ENCODE measurements at regions not wholly inside any gene's neighbourhood (a gene's known extent, or its start where the extent isn't known, plus 50 kb on each side); places are given as distances from the start of the nearest gene placed in this dataset.
"Not testable (repeated sequence)": the region's sequence is repeated elsewhere in the genome, so short reads cannot be mapped to it uniquely, and the experiment has no call there.

- Mint-ChIP-seq H3K36me3 (ENCODE audit: low read depth) (no peaks in the 10 kb centered on the region), H3K27me3 (no peaks in the 10 kb centered on the region), H3K4me3 (no peak overlapping the region), H3K4me1 (peaks cover 2% of the 10 kb centered on the region), H3K27ac (no peak overlapping the region), H3K9me3 (no peaks in the 10 kb centered on the region)
- no peak for ATAC-seq
- no peak for DNase-seq
Observed at GRCh38 chr12:34208331-34209258, 186.3 kb downstream of the ALG10 start.

DNA sequence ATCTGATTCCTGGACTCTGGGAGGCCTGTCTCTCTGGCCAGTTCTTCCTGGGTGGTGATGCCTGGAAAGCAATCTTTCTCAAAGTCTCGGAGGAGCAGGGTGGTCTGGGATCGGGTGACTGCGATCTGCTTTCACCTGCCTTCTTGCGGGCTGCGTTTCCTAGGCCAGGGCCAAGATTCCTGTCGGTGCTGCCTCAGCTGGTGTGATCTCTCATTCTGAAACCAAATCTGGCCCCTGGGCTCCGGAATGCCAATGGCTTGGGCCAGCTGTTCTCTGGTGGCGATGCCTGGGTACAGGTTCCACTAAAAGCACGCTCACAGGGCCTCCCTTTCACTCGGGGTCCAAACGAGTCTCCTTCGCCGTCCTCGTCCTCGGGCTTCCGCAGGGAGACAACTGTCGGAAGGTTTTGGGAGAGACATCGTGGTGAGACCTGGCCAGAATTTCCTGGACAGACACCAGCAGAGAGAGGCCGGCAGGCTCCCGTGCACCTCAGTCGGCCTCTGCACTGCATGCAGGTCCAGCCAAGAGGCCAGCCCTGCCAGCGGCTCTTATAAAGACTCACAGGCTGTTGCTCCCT, 187.1 kb downstream of the ALG10 start:
- Mint-ChIP-seq H3K27ac (no peak overlapping the region), H3K27me3 (no peaks in the 10 kb centered on the region), H3K36me3 (ENCODE audit: low read depth) (no peaks in the 10 kb centered on the region), H3K9me3 (no peaks in the 10 kb centered on the region), H3K4me1 (peaks cover 2% of the 10 kb centered on the region), H3K4me3 (no peak overlapping the region)
- DNase-seq: no peak
- ATAC-seq: no peak

- ATAC-seq: no peak
Observed at GRCh38 chr12:34210183-34210582, 187.9 kb downstream of the ALG10 start.

GRCh38 chr12:34210689-34211530, 188.6 kb downstream of the ALG10 start:
- Mint-ChIP-seq H3K4me3 (no peak overlapping the region), H3K27me3 (no peaks in the 10 kb centered on the region), H3K4me1 (no peaks in the 10 kb centered on the region), H3K36me3 (ENCODE audit: low read depth) (no peaks in the 10 kb centered on the region), H3K9me3 (no peaks in the 10 kb centered on the region), H3K27ac (no peak overlapping the region)
- ATAC-seq: no peak
- no peak for DNase-seq

More at GRCh38 chr12:34210183-34210582, 187.9 kb downstream of the ALG10 start:
- Mint-ChIP-seq H3K36me3 (ENCODE audit: low read depth) (no peaks in the 10 kb centered on the region), H3K27ac (no peak overlapping the region), H3K9me3 (no peaks in the 10 kb centered on the region), H3K4me3 (no peak overlapping the region), H3K4me1 (no peaks in the 10 kb centered on the region), H3K27me3 (no peaks in the 10 kb centered on the region)
- DNase-seq: no peak

DNA sequence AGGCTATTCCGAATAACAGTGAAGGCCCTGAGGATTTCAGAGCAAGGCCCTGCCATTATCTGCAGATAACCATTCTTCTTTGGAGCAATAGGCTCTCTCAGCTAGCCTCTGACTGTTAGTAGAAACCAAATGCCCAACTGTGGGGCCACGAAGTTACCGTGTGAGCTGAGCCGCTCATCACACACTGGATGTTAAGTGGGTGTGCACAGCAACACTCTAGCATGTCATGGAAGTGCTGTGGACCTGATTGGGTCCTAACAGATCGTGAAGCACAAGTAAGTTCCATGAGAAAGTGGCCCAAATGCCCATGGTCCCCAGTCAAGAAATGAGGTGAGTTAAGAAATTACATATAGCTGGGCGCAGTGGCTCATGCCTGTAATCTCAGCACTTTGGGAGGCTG, 190.4 kb downstream of the ALG10 start:
- H3K36me3 Mint-ChIP-seq (ENCODE audit: low read depth): no peaks in the 10 kb centered on the region
- no peaks in the 10 kb centered on the region for H3K9me3 Mint-ChIP-seq
- ATAC-seq: no peak
- no peaks in the 10 kb centered on the region for H3K4me1 Mint-ChIP-seq
- H3K27me3 Mint-ChIP-seq: no peaks in the 10 kb centered on the region
- DNase-seq: no peak
- H3K27ac Mint-ChIP-seq: no peak overlapping the region
- H3K4me3 Mint-ChIP-seq: no peak overlapping the region

- Mint-ChIP-seq H3K4me3 (no peak overlapping the region), H3K27ac (no peak overlapping the region), H3K9me3 (no peaks in the 10 kb centered on the region), H3K27me3 (peaks cover 3% of the 10 kb centered on the region), H3K4me1 (peaks cover 8% of the 10 kb centered on the region), H3K36me3 (ENCODE audit: low read depth) (no peaks in the 10 kb centered on the region)
- no peak for ATAC-seq
- DNase-seq: no peak
Observed at GRCh38 chr12:34214011-34214410, 191.7 kb downstream of the ALG10 start.

DNA sequence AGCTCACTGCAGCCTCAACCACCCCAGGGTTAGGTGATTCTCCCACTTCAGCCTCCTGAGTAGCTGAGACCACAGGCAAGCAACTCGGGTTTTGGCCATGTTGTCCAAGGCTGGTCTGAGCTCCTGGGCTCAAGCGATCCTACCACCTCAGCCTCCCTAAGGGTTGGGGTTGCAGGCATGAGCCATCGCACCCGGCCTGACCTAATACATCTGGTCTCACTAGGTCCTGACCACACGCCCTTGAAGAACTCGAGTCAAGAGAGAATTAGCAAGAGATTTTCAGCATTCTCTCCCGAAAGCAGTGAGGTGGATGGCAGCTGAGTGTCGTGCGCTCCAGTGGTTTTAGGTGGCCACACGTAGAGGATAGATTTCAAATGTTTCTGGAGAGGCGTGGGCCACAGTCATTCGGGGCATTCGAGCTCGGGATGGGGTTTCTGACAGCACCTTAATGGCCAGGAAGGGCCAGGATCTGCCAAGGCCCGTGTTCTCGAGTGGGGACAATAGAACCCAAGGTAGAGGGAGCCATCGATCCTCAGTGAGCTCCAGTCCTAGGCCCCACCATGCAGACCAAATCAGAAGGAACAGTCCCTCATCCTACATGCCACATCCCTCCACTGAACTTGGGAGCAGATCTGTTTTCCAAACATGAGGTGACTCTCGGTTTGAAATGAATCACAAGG, 193.1 kb downstream of the ALG10 start:
- peaks cover 10% of the 10 kb centered on the region for H3K4me1 Mint-ChIP-seq
- H3K9me3 Mint-ChIP-seq: no peaks in the 10 kb centered on the region
- peaks cover 7% of the 10 kb centered on the region for H3K27me3 Mint-ChIP-seq
- H3K27ac Mint-ChIP-seq: no peak overlapping the region
- no peak for DNase-seq
- no peaks in the 10 kb centered on the region for H3K36me3 Mint-ChIP-seq (ENCODE audit: low read depth)
- no peak for ATAC-seq
- no peak overlapping the region for H3K4me3 Mint-ChIP-seq

DNA sequence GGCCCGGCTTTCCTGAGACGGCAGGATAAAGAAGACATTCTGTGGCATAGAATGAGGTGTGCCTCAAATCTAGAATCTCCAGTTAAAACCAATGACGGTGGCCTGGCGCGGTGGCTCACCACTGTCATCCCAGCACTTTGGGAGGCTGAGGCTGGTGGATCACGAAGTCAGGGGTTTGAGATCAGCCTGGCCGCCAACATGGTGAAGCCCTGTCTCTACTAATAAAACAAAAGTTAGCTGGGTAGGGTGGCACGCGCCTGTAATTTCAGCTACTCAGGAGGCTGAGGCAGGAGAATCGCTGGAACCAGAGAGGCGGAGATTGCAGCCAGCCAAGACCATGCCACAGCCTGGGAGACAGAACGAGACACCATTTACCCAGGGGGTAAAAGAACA, 193.6 kb downstream of the ALG10 start:
- Mint-ChIP-seq H3K4me3 (no peak overlapping the region), H3K4me1 (peaks cover 10% of the 10 kb centered on the region), H3K27ac (no peak overlapping the region), H3K9me3 (no peaks in the 10 kb centered on the region), H3K36me3 (ENCODE audit: low read depth) (no peaks in the 10 kb centered on the region), H3K27me3 (peaks cover 7% of the 10 kb centered on the region)
- no peak for DNase-seq
- no peak for ATAC-seq

DNA sequence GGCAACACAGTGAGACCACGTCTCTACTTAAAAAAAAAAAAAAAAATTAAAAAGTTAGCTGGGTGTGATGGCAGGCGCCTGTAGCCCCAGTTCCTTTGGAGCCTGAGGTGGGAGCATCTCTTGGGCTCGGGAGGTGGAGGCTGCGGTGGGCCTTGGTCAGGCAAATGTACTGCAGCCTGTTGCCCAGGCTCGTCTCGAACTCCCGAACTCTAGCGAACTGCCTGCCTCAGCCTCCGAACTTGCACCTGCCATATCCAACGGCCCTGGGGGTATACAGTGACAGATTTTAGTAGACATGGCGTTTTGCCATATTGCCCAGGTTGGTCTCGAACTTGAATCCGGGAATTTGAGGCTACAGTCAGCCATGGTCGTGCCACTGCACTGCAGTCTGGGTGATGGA, 195.4 kb downstream of the ALG10 start:
- ATAC-seq (no peak), DNase-seq (no peak)
- H3K27ac Mint-ChIP-seq: no peak overlapping the region
- no peaks in the 10 kb centered on the region for H3K36me3 Mint-ChIP-seq (ENCODE audit: low read depth)
- peaks cover 7% of the 10 kb centered on the region for H3K27me3 Mint-ChIP-seq
- H3K4me1 Mint-ChIP-seq: peaks cover 10% of the 10 kb centered on the region
- no peak overlapping the region for H3K4me3 Mint-ChIP-seq
- H3K9me3 Mint-ChIP-seq: no peaks in the 10 kb centered on the region

GRCh38 chr12:34218193-34219045, 196.1 kb downstream of the ALG10 start:
- H3K4me3 Mint-ChIP-seq: peak overlapping the region; percentile 85
- peak; percentile 55 for ATAC-seq
- no peaks in the 10 kb centered on the region for H3K36me3 Mint-ChIP-seq (ENCODE audit: low read depth)
- H3K27ac Mint-ChIP-seq: peak overlapping the region; percentile 46
- H3K27me3 Mint-ChIP-seq: peaks cover 7% of the 10 kb centered on the region
- H3K9me3 Mint-ChIP-seq: no peaks in the 10 kb centered on the region
- peak; percentile 75 for DNase-seq
- H3K4me1 Mint-ChIP-seq: peaks cover 10% of the 10 kb centered on the region

DNA sequence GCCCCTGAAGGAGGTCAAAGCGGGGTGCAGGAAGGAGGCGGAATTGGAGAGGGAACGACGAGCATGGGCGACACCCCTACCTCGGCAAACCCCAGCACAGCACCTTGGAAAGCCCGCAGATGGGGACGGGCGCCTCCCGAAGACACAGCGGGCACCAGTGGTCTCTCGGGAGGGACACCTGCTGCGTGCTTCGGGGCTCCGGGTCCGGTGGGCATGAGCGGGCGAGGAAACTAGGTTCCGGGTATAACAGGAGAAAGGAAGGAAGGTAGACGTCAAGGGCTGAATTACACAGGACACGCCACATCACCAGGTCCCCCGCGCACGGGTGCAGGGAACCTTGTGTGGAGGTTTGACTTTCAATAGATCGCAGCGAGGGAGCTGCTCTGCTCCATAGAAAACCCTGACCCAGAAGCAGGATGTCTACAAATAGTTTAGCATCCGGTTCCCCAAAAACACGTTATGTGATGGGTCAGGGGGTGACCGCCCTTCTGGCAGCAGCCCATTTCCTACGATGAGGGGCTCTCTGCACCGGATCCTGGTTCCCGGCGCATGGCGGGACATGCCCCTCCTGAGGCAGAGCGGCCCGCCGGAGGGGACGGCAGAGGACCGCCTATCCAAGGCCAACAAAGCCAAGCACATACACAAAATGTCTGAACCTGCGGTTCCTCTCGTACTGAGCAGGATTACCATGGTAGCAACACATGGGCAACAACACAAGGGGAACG, 196.9 kb downstream of the ALG10 start:
- Mint-ChIP-seq H3K36me3 (ENCODE audit: low read depth) (no peaks in the 10 kb centered on the region), H3K4me3 (peak overlapping the region; percentile 85), H3K9me3 (no peaks in the 10 kb centered on the region), H3K27me3 (peaks cover 7% of the 10 kb centered on the region), H3K27ac (peak overlapping the region; percentile 46), H3K4me1 (peaks cover 10% of the 10 kb centered on the region)
- DNase-seq: no peak
- peak; percentile 13 for ATAC-seq

- not testable (repeated sequence) for H3K36me3 Mint-ChIP-seq (ENCODE audit: low read depth); H3K4me3 Mint-ChIP-seq; H3K27ac Mint-ChIP-seq; H3K27me3 Mint-ChIP-seq; ATAC-seq; DNase-seq; H3K9me3 Mint-ChIP-seq
- peaks cover 10% of the 10 kb centered on the region for H3K4me1 Mint-ChIP-seq
Observed at GRCh38 chr12:34220079-34220478, 197.8 kb downstream of the ALG10 start.

GRCh38 chr12:34223640-34224039, 201.3 kb downstream of the ALG10 start:
- H3K36me3 Mint-ChIP-seq (ENCODE audit: low read depth): no peaks in the 10 kb centered on the region
- DNase-seq: no peak
- no peak overlapping the region for H3K27ac Mint-ChIP-seq
- peaks cover 15% of the 10 kb centered on the region for H3K9me3 Mint-ChIP-seq
- H3K4me3 Mint-ChIP-seq: no peak overlapping the region
- ATAC-seq: no peak
- peaks cover 3% of the 10 kb centered on the region for H3K27me3 Mint-ChIP-seq
- H3K4me1 Mint-ChIP-seq: peaks cover 5% of the 10 kb centered on the region
